ENCODE measurements at regions not wholly inside any gene's neighbourhood (a gene's known extent, or its start where the extent isn't known, plus 50 kb on each side); places are given as distances from the start of the nearest gene placed in this dataset.

DNA sequence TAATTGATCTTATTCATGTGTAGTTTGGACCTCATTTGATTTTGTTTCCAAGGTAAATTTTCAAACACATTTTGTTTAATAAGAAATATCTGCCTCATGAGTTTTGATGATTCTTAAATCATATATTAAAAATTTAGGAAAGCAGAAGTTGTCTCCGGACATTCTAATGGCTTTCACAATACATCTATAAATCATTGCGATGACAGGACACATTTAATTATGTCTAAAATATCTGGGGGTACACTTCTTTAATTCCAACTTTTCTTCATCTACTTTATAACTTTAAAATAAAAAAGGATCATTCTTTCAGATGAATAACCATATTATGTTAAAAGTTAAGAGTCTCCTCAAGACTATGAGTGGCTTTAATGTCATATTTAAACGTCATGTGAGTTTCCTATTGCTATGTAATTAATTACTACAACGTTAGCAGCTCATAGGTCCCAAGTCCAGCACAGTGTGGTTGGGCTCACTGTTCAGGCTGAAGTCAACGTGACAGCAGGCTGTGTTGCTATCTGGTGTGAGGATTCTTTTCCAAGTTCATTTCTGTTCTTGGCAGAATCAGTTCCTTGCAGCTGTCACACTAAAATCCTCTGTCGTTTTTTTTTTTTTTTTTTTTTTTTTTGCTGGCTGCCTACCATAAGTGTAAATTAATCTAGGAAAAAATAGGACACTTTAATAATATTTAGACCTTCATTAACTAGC is 893.5 kb downstream of the LTN1 start:
- Histone ChIP-seq H3K27ac (no peak overlapping the region), H3K4me1 (no peaks in the 10 kb centered on the region), H3K36me3 (no peaks in the 10 kb centered on the region), H3K9me3 (no peaks in the 10 kb centered on the region), H3K27me3 (no peaks in the 10 kb centered on the region), H3K4me3 (no peak overlapping the region)
- WGBS: 27% methylated on average over 6 of the region's 6 CpGs
- TF ChIP-seq, protein P1, sequence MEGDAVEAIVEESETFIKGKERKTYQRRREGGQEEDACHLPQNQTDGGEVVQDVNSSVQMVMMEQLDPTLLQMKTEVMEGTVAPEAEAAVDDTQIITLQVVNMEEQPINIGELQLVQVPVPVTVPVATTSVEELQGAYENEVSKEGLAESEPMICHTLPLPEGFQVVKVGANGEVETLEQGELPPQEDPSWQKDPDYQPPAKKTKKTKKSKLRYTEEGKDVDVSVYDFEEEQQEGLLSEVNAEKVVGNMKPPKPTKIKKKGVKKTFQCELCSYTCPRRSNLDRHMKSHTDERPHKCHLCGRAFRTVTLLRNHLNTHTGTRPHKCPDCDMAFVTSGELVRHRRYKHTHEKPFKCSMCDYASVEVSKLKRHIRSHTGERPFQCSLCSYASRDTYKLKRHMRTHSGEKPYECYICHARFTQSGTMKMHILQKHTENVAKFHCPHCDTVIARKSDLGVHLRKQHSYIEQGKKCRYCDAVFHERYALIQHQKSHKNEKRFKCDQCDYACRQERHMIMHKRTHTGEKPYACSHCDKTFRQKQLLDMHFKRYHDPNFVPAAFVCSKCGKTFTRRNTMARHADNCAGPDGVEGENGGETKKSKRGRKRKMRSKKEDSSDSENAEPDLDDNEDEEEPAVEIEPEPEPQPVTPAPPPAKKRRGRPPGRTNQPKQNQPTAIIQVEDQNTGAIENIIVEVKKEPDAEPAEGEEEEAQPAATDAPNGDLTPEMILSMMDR (IDR thresholded peaks at IDR 0.05): no peak
- no peak for DNase-seq (ENCODE audit: low spot score in 2 of 2)

GRCh38 chr21:28091466-28091865 is 901.2 kb downstream of the LTN1 start:
- 96% methylated on average over 2 of the region's 2 CpGs for WGBS
- H3K27me3 ChIP-seq: no peaks in the 10 kb centered on the region
- H3K9me3 ChIP-seq: no peaks in the 10 kb centered on the region
- no peak for TF ChIP-seq EP300 (IDR thresholded peaks at IDR 0.05)
- TF ChIP-seq POLR2AphosphoS5 (IDR thresholded peaks at IDR 0.05): no peak
- no peak for TF ChIP-seq POLR2A (IDR thresholded peaks at IDR 0.05)
- no peak overlapping the region for H3K4me3 ChIP-seq
- H3K4me1 ChIP-seq: no peaks in the 10 kb centered on the region
- DNase-seq (ENCODE audit: low spot score in 2 of 2): no peak
- H3K36me3 ChIP-seq: no peaks in the 10 kb centered on the region
- H3K27ac ChIP-seq: no peak overlapping the region

- Histone ChIP-seq H3K4me3 (no peak overlapping the region), H3K36me3 (no peaks in the 10 kb centered on the region), H3K27ac (no peak overlapping the region), H3K27me3 (no peaks in the 10 kb centered on the region), H3K4me1 (no peaks in the 10 kb centered on the region), H3K9me3 (no peaks in the 10 kb centered on the region)
- TF ChIP-seq POLR2A (IDR thresholded peaks at IDR 0.05) (no peak), EP300 (IDR thresholded peaks at IDR 0.05) (no peak), POLR2AphosphoS5 (IDR thresholded peaks at IDR 0.05) (no peak)
- TF ChIP-seq, protein P1 (IDR thresholded peaks at IDR 0.05): no peak
- 91% methylated on average over 5 of the region's 5 CpGs for WGBS
- DNase-seq (ENCODE audit: low spot score in 2 of 2): no peak
These were observed 902.1 kb downstream of the LTN1 start for GRCh38 chr21:28090546-28090945.

DNA sequence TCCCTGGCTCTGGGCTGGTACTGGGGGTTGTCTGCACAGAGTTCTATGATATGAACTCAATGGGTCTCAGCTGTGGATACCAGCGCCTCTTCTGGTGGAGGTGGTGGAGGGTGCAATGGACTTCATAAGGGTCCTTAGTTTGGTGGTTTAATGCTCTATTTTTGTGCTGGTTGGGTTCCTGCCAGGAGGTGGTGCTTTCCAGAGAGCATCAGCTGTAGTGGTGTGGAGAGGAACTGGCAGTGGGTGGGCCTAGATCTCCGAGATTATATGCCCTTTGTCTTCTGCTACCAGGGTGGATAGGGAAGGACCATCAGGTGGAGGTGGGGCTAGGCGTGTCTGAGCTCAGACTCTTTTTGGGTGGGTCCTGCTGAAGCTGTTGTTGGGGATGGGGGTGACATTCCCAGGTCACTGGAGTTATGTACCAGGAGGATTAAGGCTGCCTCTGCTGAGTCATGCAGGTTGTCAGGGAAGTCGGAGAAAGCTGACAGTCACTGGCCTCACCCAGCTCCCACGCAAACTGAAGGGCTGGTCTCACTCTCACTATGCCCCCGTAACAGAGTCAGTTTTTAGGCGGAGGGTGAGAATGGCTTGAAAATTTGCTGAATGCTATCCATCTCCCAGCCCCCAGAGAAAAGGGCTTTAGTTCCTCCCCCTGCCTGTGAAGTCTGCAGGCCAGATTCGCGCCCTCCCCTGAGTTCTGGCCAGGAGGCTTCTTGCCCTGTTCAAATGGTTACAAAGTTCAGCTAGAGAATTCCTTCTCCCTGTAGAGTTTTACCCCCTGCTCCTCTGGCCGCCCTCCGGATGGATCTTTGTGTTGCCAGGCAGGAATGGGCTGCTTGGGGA is 902.9 kb downstream of the LTN1 start:
- Histone ChIP-seq H3K9me3 (no peaks in the 10 kb centered on the region), H3K27me3 (no peaks in the 10 kb centered on the region), H3K27ac (no peak overlapping the region), H3K4me3 (no peak overlapping the region), H3K4me1 (no peaks in the 10 kb centered on the region), H3K36me3 (no peaks in the 10 kb centered on the region)
- DNase-seq (ENCODE audit: low spot score in 2 of 2): no peak
- TF ChIP-seq, protein P1 (IDR thresholded peaks at IDR 0.05): no peak
- TF ChIP-seq POLR2AphosphoS5 (IDR thresholded peaks at IDR 0.05) (no peak), EP300 (IDR thresholded peaks at IDR 0.05) (no peak), POLR2A (IDR thresholded peaks at IDR 0.05) (no peak)
- 89% methylated on average over 11 of the region's 11 CpGs for WGBS

DNA sequence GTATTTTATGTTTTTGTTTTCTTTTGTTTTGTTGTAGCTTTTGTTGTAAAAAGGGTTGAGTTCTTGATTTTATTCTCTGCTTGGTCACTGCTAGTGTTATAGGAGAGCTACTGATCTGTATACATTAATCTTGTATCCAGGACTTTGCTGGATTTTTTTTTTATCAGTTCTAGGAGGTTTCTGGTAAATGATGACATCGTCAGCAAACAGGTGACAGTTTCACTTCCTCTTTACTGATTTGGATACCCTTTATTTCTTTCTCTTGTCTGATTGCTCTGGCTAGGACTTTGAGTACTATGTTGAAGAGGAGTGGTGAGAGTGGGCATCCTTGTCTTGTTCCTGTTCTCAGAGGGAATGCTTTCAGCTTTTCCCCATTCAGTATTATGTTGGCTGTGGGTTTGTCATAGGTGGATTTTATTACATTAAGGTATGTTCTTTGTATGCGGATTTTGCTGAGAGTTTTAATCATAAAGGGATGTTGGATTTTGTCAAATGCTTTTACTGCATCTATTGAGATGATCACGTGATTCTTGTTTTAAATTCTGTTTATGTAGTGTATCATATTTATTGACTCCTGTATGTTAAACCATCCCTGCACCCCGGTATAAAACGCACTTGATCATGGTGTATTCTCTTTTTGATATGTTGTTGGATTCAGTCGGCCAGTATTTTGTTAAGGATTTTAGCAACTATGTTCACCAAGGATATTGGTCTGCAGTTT is 905.7 kb downstream of the LTN1 start:
- WGBS: 95% methylated on average over 6 of the region's 6 CpGs

More for the DNA sequence above, 905.7 kb downstream of the LTN1 start:
- DNase-seq (ENCODE audit: low spot score in 2 of 2): no peak
- no peaks in the 10 kb centered on the region for H3K9me3 ChIP-seq
- no peaks in the 10 kb centered on the region for H3K4me1 ChIP-seq
- H3K27me3 ChIP-seq: no peaks in the 10 kb centered on the region
- no peak for TF ChIP-seq EP300 (IDR thresholded peaks at IDR 0.05)
- TF ChIP-seq, protein P1 (IDR thresholded peaks at IDR 0.05): no peak
- no peaks in the 10 kb centered on the region for H3K36me3 ChIP-seq
- H3K27ac ChIP-seq: no peak overlapping the region
- no peak overlapping the region for H3K4me3 ChIP-seq

Measured in suprapubic skin (tissue), 4 donors.